Stimulated activated CD4-positive, alpha-beta T cell treated with anti-CD3 and anti-CD28 coated beads, TNF-alpha, amount 100 ng/mL, for 1 hour (primary cell): ENCODE measurements at regions not wholly inside any gene's neighbourhood (a gene's known extent, or its start where the extent isn't known, plus 50 kb on each side); places are given as distances from the start of the nearest gene placed in this dataset.
"Not testable (repeated sequence)": the region's sequence is repeated elsewhere in the genome, so short reads cannot be mapped to it uniquely, and the experiment has no call there.

Source experiments
- DNase-seq, 3 donors: peaks; one replicate each; pipeline ENCODE4 v3.0.0-alpha.2; 2020; ENCODE audit warnings: low read depth in 3 of 3, low spot score in 1 of 3

DNA sequence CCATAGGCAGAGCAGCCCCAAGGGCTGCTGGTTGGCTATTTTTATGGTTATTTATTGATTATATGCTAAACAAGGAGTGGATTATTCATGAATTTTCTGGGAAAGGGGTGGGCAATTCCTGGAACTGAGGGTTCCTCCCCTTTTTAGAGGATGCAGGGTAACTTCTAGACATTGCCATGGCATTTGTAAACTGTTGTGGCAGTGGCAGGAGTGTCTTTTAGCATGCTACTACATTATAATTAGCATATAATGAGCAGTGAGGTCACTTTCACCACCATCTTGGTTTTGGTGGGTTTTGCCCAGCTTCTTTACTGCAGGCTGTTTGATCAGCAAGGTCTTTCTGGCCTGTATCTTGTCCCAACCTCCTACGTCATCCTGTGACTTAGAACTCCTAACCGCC is 112.2 kb downstream of the RHOU start:
- not testable (repeated sequence) for DNase-seq

DNA sequence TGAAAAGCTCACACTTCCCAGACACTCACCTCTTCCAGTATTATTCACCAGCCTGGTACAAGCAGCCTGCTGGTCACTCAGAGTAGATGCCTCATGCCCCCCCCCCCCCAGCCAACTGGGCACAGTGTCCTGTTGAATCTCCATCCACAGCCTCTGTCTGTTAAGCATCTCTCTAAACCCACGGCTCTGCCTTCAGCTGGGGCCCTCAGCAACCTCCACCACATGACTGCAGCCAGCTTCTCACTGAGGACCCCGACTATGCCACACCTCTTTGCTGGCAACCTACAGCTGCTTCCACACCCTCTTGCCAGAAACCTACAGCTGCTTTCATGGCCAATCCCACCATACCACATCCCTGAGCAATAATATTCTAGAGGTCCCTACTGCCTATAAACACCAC is 113.1 kb downstream of the RHOU start:
- DNase-seq, result no peak

DNA sequence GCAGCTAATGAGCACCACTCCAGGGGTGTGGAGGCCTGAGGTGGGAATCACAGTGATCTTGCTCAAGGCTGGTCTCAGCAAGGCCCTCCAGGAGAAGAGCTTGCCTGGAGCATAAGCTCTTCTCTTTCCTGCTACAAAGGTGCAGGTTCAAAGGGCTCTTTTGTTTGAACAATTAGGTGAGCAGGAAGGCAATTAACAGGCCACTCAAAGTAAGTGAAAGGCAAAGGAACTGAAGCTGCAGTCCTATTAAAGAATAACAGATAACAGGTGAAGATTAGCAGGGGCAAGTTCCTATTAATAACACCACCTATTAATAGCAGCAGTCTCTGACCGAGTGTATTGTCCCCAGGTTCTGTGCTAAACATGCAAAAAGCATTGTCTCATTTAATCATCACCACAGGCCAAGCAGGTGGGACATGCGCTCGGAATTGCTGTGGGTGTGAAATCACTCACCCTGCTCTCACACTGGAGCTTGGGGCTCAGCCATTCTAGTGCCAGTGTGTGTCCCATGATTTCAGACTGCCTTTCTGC is 113.8 kb downstream of the RHOU start:
- DNase-seq, result no peak

DNA sequence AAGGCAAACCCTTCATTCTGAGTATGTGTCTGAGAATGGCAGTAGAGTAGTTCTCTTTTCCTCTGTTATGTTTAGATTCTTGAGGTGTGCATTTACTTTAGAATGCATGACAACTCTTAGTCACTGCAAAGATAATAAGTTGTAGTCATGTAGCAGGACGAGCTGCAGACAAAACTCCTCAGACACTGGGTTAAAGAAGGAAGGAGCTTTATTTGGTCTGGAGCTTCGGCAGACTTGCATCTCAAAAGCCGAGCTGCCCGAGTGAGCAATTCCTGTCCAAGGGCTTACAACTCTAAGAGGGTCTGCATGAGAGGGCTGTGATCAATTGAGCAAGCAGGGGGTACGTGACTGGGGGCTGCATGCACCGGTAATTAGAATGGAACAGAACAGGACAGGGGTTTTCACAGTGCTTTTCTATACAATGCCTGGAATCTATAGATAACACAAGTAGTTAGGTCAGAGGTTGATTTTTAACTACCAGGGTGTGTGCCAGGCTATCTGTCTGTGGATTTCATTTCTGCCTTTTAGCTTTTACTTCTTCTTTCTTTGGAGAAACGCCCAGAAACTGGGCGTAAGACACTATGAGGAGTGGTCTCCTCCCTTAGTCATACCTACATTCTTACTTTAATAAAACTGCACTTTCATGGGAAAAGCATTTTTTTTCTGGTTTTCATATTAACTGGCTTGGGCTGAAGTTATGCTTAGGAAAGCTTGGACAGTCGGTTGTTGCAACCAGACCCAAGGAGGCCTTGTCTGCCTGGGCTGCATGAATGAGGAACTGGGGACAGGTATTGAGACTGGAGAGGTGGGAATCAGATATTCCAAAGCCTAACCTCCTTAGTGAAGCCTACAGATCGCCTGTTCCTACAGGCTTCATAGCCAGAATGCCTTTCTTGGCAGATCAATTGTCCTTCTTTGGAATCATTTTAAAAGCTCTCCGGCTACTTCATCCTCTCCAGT is 115.1 kb downstream of the RHOU start:
- no peak for DNase-seq

DNA sequence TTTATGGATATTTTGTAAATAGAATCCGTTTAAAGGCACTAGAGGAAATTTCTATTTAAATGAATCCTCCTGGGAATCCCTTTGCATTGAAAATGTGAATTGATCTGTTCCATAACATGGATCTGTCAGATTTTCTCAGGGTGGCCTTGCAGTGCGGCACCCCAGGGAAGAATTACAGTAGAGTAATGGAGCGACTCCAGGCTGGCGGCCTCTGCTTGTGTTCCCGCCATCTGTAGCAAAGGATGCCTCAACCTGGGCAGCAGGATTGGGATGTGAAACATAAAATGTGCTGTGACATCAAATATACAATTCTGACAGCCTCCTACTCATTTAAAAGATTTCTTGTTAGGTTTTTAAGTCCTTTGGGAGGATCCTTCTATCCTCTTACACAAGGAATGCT is 115.9 kb downstream of the RHOU start:
- DNase-seq, result no peak

DNA sequence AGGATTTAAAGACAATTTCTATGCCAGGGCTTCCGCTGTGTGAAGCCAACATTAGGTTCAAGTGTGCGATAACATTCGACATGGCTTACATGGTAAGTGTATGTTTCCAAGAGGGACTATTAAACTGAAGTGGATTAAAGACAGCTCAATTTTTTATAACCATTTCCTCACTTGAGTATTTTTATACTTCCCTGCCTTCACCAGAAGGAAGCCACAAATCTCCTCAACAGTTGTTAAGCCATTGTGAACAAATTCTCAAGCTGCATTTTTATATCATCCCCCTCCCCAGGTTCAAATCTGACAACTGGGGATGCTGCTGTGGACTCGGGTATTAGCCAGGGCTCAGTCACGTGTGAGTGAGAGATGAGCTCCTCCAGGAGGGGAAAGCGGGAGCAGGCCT is 116.3 kb downstream of the RHOU start:
- no peak for DNase-seq

DNA sequence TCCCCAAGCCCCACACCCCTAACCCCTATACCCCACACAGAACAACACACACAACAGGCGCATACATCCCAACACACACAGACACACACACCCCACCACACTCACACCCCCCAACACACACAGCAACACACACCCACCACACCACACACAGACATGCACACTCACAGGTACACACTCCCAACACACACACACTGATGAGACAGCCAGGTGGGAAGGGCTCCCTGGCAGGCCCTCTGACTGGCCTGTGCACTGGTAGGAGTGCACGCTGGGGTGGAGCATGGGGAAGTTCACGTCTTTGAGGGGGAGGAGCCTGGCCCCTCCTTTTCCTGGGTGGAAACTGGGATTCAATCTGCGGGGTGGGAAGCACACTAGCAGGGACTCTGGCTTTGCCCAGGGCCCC is 116.7 kb downstream of the RHOU start:
- no peak for DNase-seq

DNA sequence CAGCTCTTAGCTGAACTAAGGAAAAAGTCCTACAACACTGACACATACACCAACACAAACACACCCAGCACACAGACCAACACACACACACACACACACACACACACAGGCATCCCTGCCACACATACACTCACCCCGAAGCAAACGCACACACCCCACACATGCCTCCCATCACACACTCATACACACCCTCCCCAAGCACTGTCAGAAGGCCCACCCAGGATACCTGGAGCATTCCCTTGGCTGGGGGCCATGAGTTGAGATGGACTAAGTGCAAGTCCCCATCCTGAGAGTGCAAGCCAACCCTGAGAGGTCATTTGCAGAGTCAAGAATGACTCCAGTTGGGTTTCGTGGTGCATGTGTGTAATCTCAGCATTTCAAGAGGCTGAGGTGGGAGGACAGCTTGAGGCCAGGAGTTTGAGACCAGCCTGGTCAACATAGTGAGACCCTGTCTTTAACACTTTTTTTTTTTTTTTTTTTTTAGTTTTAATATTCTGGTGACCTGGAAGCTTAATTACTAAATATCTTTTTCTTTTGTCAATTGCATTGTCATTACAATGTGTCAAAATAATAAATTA is 117.3 kb downstream of the RHOU start:
- no peak for DNase-seq

DNA sequence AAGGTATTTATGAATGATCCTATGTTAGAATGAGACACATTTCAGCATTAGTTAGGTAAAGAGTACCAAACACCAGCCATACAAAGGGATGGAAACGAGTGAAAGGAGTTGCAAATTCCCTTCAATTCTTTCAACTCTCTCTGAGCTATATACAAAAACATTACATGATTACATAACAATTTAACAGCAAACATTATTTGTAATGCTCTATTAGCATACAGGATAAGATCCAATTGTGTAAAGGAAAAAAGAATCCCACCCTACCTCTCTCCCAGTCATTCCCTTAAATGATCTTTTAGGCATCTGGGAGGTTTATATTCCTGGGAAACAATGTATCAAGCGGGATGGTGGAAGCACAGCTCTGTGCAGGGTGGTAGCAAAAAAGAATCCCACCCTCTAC is 117.9 kb downstream of the RHOU start:
- no peak for DNase-seq

DNA sequence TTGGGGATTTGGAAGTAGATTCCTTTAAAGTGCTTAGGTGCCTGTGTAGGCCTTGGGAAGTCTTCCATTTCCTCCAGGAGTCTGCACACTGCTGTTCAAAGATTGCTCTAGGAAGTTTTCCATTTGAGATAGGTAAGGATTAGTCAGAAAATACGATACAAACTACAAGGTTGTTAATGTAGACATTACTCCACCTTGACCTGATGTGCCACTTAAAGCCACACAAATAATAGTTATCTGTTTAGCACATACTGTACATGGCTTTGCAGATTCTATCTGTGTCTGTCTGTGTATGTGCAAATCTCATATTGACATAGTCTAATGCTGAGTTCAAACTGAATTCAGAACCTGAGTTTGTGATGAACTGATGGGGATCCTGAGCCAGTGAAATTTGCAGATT is 118.4 kb downstream of the RHOU start:
- no peak for DNase-seq

DNA sequence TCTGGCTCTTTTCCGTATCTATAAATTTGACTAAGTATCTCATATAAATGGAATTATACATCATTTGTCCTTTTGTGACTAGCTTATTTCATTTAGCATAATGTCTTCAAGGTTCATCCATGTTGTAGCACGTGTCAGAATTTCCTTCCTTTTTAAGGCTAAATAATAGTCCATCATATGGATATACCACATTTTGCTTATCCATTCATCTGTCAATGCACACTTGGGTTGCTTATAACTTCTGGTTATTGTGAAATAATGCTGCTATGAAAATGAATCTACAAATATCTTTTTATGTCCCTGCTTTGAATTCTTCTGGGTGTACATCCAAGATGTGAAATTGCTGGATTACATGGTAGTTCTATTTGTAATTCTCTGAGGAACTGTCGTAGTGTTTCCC is 119.6 kb downstream of the RHOU start:
- no peak for DNase-seq

DNA sequence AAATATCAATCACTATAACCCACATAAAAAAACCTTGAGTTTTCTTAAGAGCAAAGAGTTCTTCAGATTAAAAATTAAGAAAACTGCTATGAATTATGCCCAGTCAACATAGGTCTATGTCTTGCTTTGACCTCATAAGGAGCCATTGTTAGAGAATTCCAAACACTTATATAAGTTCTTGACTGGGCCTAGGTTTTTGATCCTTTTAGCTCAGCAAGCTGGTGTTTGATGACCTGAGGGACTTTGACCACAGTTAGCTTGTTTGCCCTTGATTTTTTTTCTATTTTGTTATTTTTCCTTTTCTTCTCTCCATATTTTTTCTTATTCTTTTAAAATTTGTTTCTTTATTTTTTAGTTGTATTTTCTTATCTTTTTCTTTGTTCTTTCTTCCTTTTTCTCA is 122.3 kb downstream of the RHOU start:
- no peak for DNase-seq

DNA sequence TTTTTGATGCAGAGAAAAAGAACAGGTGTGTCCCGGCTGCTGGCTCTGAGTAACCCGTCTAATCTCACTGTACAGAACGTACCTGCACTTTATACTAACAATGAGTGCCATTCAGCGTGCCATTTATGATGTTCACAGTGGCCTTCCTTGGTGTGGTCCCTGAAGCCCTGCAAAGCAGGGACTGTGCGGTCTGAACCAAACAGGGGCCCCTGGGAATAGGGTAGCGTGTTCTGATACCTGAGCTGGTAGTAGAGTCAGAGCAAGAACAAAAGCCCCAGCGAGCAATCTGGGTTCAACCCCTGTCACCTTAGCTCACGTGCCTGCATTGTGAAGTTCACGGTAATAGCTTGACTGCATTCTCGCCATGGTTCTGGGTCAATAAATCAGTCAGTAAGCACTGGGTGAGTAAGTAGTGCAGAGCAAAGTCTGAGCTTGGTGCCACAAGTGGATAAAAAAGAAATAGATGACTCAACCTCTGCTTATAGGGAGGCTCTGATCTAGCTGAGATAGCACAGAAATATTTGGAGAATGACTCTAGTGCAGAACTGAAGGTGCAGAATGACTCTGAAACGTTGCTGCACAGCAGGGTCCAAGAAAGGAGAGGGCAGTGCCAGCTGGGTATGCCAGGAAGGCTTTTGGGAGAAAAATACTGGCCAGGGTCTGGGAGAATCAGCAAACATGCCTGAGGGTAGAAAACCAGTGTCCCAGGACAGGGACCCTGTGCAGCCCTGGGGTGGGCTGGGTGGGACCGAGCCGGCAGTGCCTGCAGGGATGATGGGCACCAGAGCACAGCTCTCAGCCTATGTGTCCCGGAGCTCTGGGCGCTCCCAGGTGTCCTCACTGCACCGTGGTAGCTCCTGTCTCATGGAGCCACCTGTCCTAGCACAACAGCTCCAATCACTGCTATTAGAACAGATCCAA is 125.9 kb downstream of the RHOU start:
- no peak for DNase-seq

DNA sequence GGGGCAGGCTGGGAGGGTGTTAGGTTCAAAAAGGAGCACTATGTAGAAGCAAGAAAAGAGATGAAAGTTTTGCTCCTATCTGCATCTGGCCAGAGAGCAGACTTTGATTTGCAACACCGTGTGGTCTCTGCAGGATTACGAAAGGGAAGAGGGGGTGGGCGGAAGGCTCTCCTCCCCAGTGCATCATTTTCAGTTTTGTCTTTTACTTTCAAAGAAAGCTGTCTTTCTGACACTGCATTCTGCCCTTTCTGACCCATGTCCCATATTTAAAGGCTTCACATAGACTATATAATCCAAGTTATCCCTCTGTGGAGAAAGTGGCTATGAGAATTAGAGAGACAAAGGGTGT is 126.5 kb downstream of the RHOU start:
- DNase-seq, result no peak

DNA sequence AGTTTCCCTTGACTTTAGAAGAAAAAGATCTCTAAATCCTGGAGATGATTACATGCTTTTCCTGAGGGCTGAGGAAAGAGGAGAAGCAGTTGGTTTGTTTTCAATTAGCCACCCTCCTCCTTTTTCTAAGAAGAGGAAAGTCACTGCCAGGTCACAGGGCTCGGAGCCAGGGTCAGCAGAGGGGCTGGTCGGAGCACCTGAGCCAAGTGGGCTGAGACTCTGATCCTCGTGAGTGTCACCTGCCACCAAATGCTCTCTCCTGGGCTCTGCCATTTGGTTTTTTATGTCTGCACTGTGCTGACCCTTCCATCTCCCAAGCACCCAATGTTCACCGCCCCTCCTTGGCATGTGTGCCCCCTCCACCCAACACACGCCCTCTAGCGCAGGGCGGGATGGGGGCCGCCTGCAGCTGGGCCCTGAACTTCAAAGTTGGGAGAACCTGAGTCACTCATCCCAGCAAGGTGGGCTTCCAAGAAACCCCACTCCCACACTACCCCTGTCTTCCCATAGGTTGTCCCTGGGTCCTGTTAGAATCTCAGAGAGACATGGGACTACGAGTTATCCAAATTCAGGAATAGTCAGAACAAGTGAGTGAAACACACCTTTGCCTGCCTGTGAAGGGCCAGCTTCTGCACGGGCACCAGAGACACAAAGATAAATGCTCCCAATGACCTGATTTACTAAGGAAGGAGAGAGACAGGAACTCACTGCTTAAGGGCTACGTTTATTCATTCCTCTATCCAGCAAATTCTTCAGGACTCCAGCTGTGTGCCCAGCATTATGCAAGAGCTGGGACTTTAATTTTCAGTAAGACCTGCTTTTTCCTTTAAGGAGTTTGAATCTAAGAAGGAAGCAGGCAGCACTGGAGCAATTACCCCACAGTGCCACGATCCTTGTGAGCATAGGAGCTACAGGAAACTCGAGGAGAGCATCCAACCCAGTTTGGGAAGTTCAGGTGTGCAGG is 127.5 kb downstream of the RHOU start:
- DNase-seq, result no peak

DNA sequence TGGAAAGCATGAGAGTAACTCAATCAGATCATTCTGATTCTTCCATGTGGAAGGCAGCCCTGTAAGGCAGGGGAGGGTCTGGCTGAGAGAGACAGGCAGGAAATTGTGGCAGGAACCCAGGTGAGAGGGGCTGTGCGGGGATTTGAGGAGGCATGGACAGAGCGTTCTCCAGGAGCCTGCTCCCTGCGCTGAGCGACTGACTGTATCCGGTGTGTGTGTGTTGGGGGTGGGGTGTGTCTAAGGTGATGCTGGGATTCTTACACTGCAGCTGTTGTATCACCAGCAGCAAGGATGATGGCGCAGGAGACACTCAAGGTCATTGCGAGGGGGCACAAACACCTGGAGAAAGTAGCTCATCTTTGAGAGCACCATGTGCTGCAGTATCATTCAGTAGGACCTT is 128.5 kb downstream of the RHOU start:
- no peak for DNase-seq

DNA sequence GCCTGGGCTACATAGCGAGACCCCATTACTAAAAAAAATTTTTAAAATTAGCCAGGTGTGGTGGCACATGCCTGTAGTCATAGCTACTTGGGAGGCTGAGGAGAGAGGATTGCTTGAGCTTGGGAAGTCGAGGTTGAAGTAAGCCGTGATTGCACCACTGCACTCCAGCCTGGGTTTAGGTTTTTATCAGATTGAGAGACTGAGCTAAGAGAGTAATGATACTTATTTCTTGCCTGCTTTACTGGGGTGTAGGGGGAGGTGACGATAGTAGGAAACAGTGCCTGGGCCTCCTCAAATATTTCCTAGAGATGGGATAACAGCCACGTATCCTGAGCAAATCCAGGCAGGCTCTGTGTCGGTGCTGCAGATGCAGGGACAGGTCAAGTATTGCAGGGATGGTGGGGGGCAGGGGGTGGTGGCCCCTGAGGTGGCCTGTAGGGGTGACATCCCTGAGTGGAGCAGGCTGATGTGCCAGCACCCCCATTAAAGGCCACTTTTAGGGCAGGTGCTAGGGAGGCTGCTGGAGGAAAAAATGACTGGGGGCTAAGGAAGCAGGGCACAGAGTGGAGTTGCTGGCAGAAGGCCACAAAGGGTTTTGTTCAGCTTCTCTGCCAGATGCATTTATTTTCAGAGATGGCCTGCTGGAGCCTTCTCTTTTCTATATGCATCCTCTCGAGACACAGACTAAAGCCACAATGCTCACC is 130.5 kb downstream of the RHOU start:
- no peak for DNase-seq

DNA sequence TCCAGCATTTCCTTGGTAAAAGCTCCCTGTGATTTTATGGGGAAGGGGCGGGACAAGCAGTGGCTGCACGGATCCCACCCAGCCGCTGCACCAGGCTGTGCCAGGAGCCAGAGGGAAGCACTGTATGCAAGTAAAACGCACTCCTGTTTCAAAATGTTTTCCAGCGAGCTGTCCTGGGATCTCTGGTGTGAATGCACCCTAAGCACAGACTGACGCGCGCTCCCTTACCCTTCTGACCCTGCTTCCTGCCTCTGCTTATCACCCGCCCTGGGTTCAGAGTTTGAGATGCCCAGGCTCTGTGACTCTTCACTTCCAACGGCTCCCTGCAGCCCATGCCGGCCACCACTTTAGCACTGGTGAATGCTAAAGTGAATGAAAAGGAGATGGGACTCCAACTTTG is 131.2 kb downstream of the RHOU start:
- DNase-seq, result no peak

DNA sequence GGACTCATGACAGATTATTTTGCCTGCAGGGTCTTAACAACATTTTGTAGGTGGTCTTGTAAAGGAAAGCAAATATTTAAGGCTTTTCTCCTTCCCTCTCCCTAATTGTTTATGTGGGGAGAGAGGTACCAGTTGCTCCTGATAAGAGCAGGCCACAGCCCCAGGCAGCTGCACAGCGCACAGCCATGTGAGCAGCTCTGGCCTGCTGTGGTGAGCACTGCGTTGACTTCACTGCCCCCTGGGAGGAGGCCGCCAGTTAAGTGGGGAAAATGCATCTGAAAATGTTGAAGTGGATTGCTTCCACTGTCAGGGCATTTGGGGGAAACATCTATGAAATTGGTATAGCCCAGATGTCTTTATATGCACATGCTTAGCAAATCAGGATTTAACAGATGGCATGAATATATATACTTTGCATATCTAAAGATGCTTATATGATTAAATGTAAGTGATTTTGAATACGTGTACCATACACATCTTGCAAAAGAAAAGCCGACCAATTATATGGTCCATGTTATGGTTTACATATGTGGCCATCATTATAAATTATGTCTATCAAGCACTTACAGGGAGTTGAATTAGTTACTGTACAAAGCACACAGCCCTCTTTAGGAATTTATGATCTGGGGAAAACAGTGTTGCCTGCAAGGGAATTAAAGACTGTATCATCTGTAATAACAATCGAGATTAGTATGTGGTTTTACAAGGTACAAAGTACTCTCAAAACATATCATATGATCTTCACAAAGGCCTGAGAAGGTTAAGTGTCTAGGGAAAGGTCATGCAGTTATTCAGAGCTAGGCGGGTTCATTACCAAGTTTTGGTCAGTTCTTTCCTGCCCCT is 132.1 kb downstream of the RHOU start:
- no peak for DNase-seq
